Activated CD4-positive, CD25-positive, alpha-beta regulatory T cell treated with anti-CD3 and anti-CD28 coated beads, Interleukin-2, amount 50 U/mL, for 16 hours (primary cell): ENCODE measurements at regions not wholly inside any gene's neighbourhood (a gene's known extent, or its start where the extent isn't known, plus 50 kb on each side); places are given as distances from the start of the nearest gene placed in this dataset.
"Not testable (repeated sequence)": the region's sequence is repeated elsewhere in the genome, so short reads cannot be mapped to it uniquely, and the experiment has no call there.

Source experiments
- DNase-seq: peaks from one replicate; pipeline ENCODE4 v3.0.0-alpha.2; 2020; ENCODE audit warnings: low read depth, low spot score

GRCh38 chr3:174540116-174540908 is 318.8 kb upstream of the NAALADL2 start:
- no peak for DNase-seq

- no peak for DNase-seq
Observed at GRCh38 chr3:174541708-174542315, 317.3 kb upstream of the NAALADL2 start.

DNA sequence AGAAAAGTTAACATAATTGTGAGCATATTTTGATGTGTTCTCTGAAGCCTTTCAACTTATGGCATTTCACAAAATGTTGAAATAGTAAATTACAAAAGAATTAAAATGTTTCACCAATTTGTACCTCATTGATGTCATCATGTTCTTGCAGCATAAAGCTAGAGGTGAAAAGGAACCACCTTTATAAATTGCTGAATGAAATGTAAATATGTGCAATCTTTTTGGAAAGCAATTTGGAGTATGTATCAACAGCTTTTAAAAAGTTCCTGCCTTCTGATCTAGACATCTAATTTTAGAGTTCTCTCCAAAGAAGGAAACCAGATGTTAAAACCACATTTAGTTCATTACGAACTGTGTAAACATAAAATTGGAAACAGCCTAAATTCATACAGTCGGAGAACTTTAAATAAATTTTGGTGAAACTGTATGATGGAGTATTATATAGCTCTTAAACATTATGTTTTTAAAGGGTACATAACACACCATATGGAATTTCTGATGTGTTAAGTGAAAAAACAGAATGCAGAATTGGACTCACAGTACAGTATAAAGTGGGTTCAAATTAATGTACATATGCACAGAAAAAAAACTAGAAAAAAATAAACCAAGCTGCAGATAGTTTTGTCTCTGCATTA is 311.2 kb upstream of the NAALADL2 start:
- no peak for DNase-seq

- no peak for DNase-seq
Observed at GRCh38 chr3:174548841-174549623, 310.1 kb upstream of the NAALADL2 start.

- DNase-seq: no peak
Observed at GRCh38 chr3:174581558-174581957, 277.6 kb upstream of the NAALADL2 start.

DNA sequence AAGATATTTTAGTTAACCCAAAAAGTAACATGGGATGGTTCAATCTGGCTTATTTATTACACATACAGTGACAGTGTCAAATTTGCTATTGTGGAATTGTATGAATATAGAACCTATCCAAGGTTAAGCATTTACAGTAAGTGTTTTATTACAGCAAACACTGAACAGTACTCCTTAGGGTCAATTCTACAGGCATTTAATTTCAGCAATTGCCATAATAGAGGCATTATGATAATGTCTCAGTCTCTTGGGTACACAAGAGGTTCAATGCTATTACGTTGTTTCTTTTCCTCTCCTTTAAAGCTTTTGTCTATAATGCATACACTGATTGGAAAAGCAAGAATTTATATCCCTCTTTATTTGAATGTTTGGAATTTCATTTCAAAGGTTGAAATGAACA is 275.7 kb upstream of the NAALADL2 start:
- no peak for DNase-seq

GRCh38 chr3:174587137-174587536 is 272.0 kb upstream of the NAALADL2 start:
- not testable (repeated sequence) for DNase-seq

GRCh38 chr3:174596447-174596982 is 262.6 kb upstream of the NAALADL2 start:
- no peak for DNase-seq

GRCh38 chr3:174598885-174599439 is 260.2 kb upstream of the NAALADL2 start:
- no peak for DNase-seq

GRCh38 chr3:174613173-174613572 is 246.0 kb upstream of the NAALADL2 start:
- no peak for DNase-seq

- no peak for DNase-seq
Observed at GRCh38 chr3:174614036-174614435, 245.1 kb upstream of the NAALADL2 start.

DNA sequence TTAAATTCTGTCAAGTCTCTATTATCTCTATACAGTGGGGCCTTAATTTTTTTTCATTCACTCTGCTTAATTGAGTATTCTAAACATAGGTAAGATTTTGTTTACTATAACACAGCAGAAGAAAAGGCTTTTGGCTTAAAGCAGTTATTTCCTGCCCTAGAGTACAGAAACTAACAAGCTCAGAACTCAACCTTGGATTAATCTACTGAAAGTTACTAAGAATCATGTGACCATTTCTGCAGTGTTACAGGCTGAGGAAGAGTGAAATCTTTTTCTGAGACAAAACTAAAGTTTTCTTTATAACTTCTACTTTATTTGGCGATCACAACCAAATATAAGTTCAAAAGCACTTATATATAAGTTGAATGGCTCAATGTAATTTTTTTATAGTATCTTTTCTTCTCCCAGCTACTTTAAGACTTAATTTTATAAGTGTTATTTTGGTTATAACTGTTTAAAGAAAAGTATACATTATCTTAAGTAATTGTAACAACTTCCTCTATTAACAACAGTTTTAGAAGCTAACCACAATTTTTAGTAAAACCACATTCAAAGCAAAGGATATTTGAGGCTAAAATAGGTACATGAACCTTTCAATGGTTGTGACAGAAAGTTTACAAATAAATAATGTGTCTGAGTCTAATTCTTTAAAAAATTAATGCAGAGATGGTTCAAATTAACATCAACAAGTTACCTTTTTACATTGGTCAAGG is 240.6 kb upstream of the NAALADL2 start:
- no peak for DNase-seq

- no peak for DNase-seq
Observed at GRCh38 chr3:174619239-174619638, 239.9 kb upstream of the NAALADL2 start.

GRCh38 chr3:174620138-174620537 is 239.0 kb upstream of the NAALADL2 start:
- DNase-seq: no peak

DNA sequence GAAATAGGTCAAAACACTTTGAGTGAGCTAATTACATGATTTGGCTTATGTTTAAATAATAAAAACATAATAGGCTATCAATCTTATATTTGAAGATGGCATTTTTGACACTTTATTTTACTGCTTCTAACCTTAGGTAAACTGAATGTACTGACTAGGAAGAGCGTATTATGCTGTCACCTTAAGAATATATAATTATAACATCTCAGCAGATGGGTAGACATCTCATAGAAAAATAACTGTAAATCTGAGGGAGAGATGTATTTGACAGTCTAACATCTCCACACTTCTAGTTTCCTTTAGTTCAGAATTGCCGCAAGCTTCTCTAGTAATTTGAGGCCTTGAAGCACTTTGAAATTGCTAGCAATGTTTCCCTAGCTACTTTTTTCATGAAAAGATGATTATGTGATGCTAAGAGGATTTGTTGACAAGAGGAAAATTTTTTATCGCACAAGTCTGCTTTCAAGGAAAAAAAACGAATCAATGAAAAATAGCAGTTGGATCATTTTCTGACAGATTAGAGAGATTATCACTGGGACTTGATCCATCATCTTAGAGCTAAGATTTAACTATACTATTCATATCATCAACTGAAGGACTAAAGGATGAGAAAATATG is 238.2 kb upstream of the NAALADL2 start:
- DNase-seq: no peak

GRCh38 chr3:174633342-174633741 is 225.8 kb upstream of the NAALADL2 start:
- no peak for DNase-seq

GRCh38 chr3:174636451-174636850 is 222.7 kb upstream of the NAALADL2 start:
- DNase-seq: no peak

- no peak for DNase-seq
Observed at GRCh38 chr3:174639406-174639805, 219.7 kb upstream of the NAALADL2 start.

DNA sequence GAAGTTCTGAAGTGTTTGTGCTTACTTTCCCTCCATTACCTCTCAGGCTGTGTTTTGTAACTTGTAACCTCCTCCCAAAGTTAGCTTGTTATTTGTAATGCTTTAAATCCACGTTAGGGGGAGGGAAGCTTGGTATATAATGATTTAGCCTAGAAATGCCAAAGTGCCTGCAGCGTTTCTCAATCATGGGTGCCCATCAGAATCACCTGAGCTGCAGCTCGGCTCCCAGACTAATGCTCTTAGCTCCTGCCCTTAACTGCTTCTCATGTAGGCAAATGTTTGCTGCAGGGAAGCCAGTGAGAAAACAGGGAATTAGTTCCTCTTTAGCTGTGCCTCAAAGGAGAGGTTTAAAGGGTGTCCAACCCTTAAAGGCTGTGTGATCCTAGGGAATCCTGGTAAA is 219.2 kb upstream of the NAALADL2 start:
- no peak for DNase-seq

GRCh38 chr3:174640932-174641331 is 218.2 kb upstream of the NAALADL2 start:
- DNase-seq: no peak
